RWPE2 (cell line): ENCODE measurements at regions not wholly inside any gene's neighbourhood (a gene's known extent, or its start where the extent isn't known, plus 50 kb on each side); places are given as distances from the start of the nearest gene placed in this dataset.

Source experiments
- ATAC-seq: fragments of 200-7000 bp; cut with Tn5 transposase; 3 replicates; pipeline ENCODE4 v1.9.1; 2021; ENCODE audit warnings: low read depth
- DNase-seq: peaks from one replicate; pipeline ENCODE4 v3.0.0-alpha.2; 2020; ENCODE audit warnings: low spot score
- H3K27ac ChIP-seq: fragments of 450-650 bp; 2 replicates; pipeline ENCODE4 v1.5.1; 2017; ENCODE audit warnings: mild to moderate bottlenecking; ENCODE audit not compliant: poor library complexity, severe bottlenecking
- H3K27me3 ChIP-seq: fragments of 250-450 bp; sonication (Bioruptor Pico); 2 replicates; pipeline ENCODE4 v1.5.1; 2021; ENCODE audit warnings: mild to moderate bottlenecking, moderate library complexity; ENCODE audit not compliant: insufficient read depth, poor library complexity, severe bottlenecking
- H3K36me3 ChIP-seq: fragments of 250-450 bp; sonication (Bioruptor Pico); 2 replicates; pipeline ENCODE4 v1.5.1; 2020; ENCODE audit warnings: low read depth, mild to moderate bottlenecking, moderate library complexity
- H3K4me1 ChIP-seq: fragments of 250-450 bp; sonication (Bioruptor Pico); 2 replicates; pipeline ENCODE4 v1.5.1; 2021; ENCODE audit warnings: mild to moderate bottlenecking, moderate library complexity; ENCODE audit not compliant: insufficient read depth, poor library complexity, severe bottlenecking
- H3K4me3 ChIP-seq: fragments of 250-450 bp; sonication (Bioruptor Pico); 2 replicates; pipeline ENCODE4 v1.5.1; 2021; ENCODE audit warnings: mild to moderate bottlenecking, moderate library complexity; ENCODE audit not compliant: severe bottlenecking
- H3K9me3 ChIP-seq: fragments of 250-450 bp; sonication (Bioruptor Pico); 2 replicates; pipeline ENCODE4 v1.5.1; 2021; ENCODE audit warnings: mild to moderate bottlenecking, moderate library complexity; ENCODE audit not compliant: severe bottlenecking
- CTCF ChIP-seq: fragments of 450-650 bp; IDR thresholded peaks from one replicate; pipeline ENCODE4 v1.5.1; 2017; ENCODE audit warnings: mild to moderate bottlenecking, moderate library complexity; ENCODE audit not compliant: poor library complexity, severe bottlenecking

GRCh38 chr4:45530498-45530897, 593.4 kb downstream of the GABRG1 start:
- no peak for TF ChIP-seq CTCF
- H3K27me3 ChIP-seq = no peaks in the 10 kb centered on the region
- no peaks in the 10 kb centered on the region for H3K4me1 ChIP-seq
- no peak overlapping the region for H3K27ac ChIP-seq
- DNase-seq = no peak
- no peak overlapping the region for H3K4me3 ChIP-seq
- H3K9me3 ChIP-seq = no peaks in the 10 kb centered on the region
- no peaks in the 10 kb centered on the region; the same call in 1 of the 2 replicates for H3K36me3 ChIP-seq
- ATAC-seq = no peak

GRCh38 chr4:45527160-45527559, 596.7 kb downstream of the GABRG1 start:
- Histone ChIP-seq H3K9me3 (no peaks in the 10 kb centered on the region), H3K4me3 (no peak overlapping the region), H3K4me1 (no peaks in the 10 kb centered on the region), H3K27me3 (no peaks in the 10 kb centered on the region), H3K27ac (no peak overlapping the region), H3K36me3 (no peaks in the 10 kb centered on the region; the same call in 1 of the 2 replicates)
- ATAC-seq (no peak), DNase-seq (no peak)
- TF ChIP-seq CTCF = no peak

GRCh38 chr4:45518832-45519231, 605.0 kb downstream of the GABRG1 start:
- H3K36me3 ChIP-seq = no peaks in the 10 kb centered on the region
- TF ChIP-seq CTCF = no peak

GRCh38 chr4:45502471-45502870, 621.4 kb downstream of the GABRG1 start:
- ATAC-seq = no peak
- no peaks in the 10 kb centered on the region for H3K9me3 ChIP-seq
- no peak for TF ChIP-seq CTCF
- H3K27ac ChIP-seq = no peak overlapping the region
- H3K36me3 ChIP-seq = no peaks in the 10 kb centered on the region; the same call in 1 of the 2 replicates
- no peak for DNase-seq
- H3K27me3 ChIP-seq = peaks cover 4% of the 10 kb centered on the region
- H3K4me1 ChIP-seq = no peaks in the 10 kb centered on the region
- H3K4me3 ChIP-seq = no peak overlapping the region

More at GRCh38 chr4:45518832-45519231, 605.0 kb downstream of the GABRG1 start:
- no peaks in the 10 kb centered on the region for H3K4me1 ChIP-seq
- H3K27ac ChIP-seq = no peak overlapping the region
- no peaks in the 10 kb centered on the region for H3K9me3 ChIP-seq
- DNase-seq (no peak), ATAC-seq (no peak)
- H3K4me3 ChIP-seq = no peak overlapping the region
- no peaks in the 10 kb centered on the region for H3K27me3 ChIP-seq

- no peak overlapping the region for H3K27ac ChIP-seq
- H3K4me1 ChIP-seq = no peaks in the 10 kb centered on the region
- no peaks in the 10 kb centered on the region for H3K9me3 ChIP-seq
- peaks cover 3% of the 10 kb centered on the region for H3K27me3 ChIP-seq
- no peak for DNase-seq
- ATAC-seq = no peak
- H3K4me3 ChIP-seq = no peak overlapping the region
- TF ChIP-seq CTCF = no peak
- H3K36me3 ChIP-seq = no peaks in the 10 kb centered on the region
These were observed 639.1 kb downstream of the GABRG1 start for GRCh38 chr4:45484740-45485139.
